ENCODE measurements at regions not wholly inside any gene's neighbourhood (a gene's known extent, or its start where the extent isn't known, plus 50 kb on each side); places are given as distances from the start of the nearest gene placed in this dataset.

- peak; percentile 84 for ATAC-seq
- H3K4me1 Mint-ChIP-seq: peaks cover 45% of the 10 kb centered on the region
Measured at GRCh38 chr20:50338479-50339391, 148.1 kb downstream of the CEBPB start.

GRCh38 chr20:50339466-50339901, 148.9 kb downstream of the CEBPB start:
- Mint-ChIP-seq H3K27me3 (peaks cover 23% of the 10 kb centered on the region), H3K4me1 (peaks cover 50% of the 10 kb centered on the region), H3K9me3 (no peaks in the 10 kb centered on the region), H3K4me3 (peak overlapping the region; percentile 49), H3K27ac (peak overlapping the region; percentile 65), H3K36me3 (no peaks in the 10 kb centered on the region)
- ATAC-seq: no peak

More at GRCh38 chr20:50338479-50339391, 148.1 kb downstream of the CEBPB start:
- no peaks in the 10 kb centered on the region for H3K36me3 Mint-ChIP-seq
- no peaks in the 10 kb centered on the region for H3K9me3 Mint-ChIP-seq
- peak overlapping the region; percentile 65 for H3K27ac Mint-ChIP-seq
- peaks cover 22% of the 10 kb centered on the region for H3K27me3 Mint-ChIP-seq
- H3K4me3 Mint-ChIP-seq: peak overlapping the region; percentile 49

- no peak for ATAC-seq
- Mint-ChIP-seq H3K9me3 (no peaks in the 10 kb centered on the region), H3K36me3 (no peaks in the 10 kb centered on the region), H3K4me3 (no peak overlapping the region), H3K27me3 (peaks cover 34% of the 10 kb centered on the region), H3K4me1 (peaks cover 50% of the 10 kb centered on the region), H3K27ac (peak overlapping the region; percentile 10)
Measured at GRCh38 chr20:50340541-50340940, 149.9 kb downstream of the CEBPB start.

DNA sequence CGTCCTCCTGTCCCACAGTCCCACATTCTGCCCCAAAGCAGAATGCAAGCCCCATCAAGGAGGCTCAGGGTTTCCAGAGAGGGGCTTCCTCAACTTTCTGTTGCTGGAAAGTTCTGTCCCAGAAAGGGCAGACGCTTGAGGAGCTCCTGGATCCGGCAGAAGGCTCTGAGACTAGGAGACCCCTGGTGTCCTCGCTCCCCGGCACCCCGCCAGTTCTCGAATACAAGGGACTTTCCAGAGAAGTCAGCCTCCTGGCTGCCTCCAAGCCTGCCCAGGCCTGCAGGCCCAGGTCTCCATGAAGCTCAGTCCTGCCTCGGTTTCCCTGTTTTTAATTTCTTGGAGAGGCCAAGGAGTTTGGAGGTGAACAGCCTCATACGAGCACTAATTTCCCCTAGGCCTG, 150.4 kb downstream of the CEBPB start:
- H3K27me3 Mint-ChIP-seq: peaks cover 38% of the 10 kb centered on the region
- H3K9me3 Mint-ChIP-seq: no peaks in the 10 kb centered on the region
- no peaks in the 10 kb centered on the region for H3K36me3 Mint-ChIP-seq
- no peak overlapping the region for H3K27ac Mint-ChIP-seq
- H3K4me1 Mint-ChIP-seq: peaks cover 50% of the 10 kb centered on the region
- H3K4me3 Mint-ChIP-seq: no peak overlapping the region
- no peak for ATAC-seq

DNA sequence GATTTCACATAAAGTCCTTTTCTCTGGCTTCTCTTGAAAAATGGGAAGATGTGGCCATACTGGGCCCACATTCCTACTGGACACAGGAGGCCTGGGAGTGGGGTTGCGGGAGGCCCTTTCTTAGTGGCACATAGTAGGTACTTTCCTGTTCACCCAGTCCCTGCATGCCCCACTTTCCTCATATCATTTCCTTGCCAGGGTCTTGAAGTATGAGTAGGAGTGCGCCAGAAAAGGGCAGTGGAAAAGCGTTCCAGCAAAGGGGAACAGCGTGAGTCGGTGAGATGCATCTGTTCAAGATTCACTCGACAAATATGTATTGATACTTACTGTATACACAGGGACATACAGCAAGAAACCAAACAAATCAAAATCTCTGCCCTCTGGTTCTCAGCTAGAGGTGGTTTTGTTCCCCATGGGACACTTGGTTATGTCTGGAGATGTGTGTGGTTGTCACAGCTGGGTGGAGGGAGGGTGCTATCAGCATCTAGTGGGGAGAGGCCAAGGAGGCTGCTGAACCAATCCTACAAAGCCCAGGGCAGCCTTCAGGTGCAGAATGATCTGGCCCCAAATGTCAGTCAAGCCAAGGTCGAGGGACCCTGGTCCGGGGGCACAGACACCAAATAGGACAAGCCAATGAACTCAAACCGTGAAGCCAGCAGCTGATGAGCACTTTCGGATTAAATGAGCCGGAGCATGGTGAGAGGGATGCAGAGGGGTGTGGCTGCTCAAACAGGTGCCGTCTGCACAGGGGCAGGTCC, 151.4 kb downstream of the CEBPB start:
- Mint-ChIP-seq H3K27ac (no peak overlapping the region), H3K4me1 (peaks cover 58% of the 10 kb centered on the region), H3K36me3 (no peaks in the 10 kb centered on the region), H3K4me3 (no peak overlapping the region), H3K27me3 (peaks cover 48% of the 10 kb centered on the region), H3K9me3 (no peaks in the 10 kb centered on the region)
- ATAC-seq: peak; percentile 56

DNA sequence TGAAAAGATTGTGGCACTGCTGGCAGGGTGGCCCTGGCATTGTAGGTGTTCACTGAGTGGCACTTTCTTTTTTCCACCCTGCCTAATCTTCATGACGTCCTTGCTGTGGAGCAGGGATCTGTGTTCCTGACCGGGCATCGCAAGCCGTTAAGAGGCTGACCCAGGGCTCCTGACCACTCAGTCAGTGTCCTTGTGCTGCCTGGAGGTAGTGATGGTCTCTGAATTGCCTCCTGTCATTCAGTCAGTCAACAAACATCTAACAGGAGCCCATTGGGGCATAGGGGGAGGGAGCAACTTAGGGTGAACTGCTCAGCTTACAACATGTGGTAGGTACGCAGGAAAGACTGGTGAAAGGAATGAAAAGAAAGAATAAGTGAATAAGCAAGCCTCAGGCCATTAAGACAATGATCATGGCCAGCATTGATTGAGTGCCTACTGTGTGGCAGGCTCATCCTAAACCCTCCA, 152.0 kb downstream of the CEBPB start:
- no peak for ATAC-seq
- H3K27ac Mint-ChIP-seq: no peak overlapping the region
- H3K4me3 Mint-ChIP-seq: no peak overlapping the region
- no peaks in the 10 kb centered on the region for H3K36me3 Mint-ChIP-seq
- no peaks in the 10 kb centered on the region for H3K9me3 Mint-ChIP-seq
- peaks cover 54% of the 10 kb centered on the region for H3K27me3 Mint-ChIP-seq
- peaks cover 59% of the 10 kb centered on the region for H3K4me1 Mint-ChIP-seq

DNA sequence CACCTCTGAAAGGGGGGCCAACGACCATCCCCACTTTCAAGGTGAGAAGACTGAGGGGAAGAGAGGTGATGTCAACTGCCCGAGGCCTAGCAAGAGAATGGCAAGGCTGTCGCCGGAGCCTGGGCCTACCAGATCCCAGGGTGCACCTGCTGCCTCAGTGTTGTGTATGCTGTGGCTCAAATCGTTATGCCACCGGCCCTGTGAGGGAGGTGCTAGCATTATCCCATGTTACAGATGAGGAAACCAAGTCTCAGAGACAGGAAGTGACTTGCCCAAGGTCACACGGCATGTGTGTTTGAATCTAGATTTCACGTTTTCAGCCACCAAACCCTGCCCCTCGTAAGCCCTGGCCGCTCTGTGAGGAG, 152.5 kb downstream of the CEBPB start:
- H3K9me3 Mint-ChIP-seq: no peaks in the 10 kb centered on the region
- no peaks in the 10 kb centered on the region for H3K36me3 Mint-ChIP-seq
- peaks cover 59% of the 10 kb centered on the region for H3K27me3 Mint-ChIP-seq
- H3K27ac Mint-ChIP-seq: no peak overlapping the region
- no peak overlapping the region for H3K4me3 Mint-ChIP-seq
- H3K4me1 Mint-ChIP-seq: peaks cover 61% of the 10 kb centered on the region
- ATAC-seq: no peak

DNA sequence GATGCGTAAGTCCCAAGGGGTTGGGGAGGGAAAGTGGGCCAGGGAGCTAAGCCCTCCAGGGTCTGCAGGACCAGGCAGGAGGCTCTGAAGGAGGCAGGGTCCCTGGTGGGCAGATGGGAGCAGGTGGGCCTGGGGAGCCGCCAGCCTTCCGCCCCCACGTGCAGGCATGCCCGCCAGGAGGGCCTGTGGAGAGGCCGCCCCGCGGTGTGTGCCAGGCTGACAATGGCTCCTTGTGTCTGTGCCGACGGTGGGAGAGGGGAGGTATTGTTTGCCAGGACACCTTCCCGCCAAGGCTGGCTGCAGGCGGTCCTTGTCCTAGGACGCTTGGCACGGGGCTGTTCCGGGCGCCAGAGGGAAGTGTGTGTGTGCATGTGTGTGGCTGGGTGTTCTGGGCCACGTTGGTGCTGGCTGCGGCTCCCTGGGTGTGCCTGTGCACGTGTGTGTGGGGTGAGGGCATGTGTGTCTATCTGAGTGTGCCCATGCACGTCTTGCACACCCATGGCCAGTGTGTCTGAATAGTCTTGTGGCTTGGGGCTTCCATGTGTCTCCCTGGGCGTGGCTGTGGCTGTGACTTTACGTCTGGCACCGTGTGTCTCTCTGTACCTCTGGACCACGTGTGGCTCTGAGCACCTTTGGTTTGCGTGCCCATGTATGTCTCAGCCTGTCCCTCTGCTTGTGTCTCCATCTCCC, 153.0 kb downstream of the CEBPB start:
- no peaks in the 10 kb centered on the region for H3K9me3 Mint-ChIP-seq

DNA sequence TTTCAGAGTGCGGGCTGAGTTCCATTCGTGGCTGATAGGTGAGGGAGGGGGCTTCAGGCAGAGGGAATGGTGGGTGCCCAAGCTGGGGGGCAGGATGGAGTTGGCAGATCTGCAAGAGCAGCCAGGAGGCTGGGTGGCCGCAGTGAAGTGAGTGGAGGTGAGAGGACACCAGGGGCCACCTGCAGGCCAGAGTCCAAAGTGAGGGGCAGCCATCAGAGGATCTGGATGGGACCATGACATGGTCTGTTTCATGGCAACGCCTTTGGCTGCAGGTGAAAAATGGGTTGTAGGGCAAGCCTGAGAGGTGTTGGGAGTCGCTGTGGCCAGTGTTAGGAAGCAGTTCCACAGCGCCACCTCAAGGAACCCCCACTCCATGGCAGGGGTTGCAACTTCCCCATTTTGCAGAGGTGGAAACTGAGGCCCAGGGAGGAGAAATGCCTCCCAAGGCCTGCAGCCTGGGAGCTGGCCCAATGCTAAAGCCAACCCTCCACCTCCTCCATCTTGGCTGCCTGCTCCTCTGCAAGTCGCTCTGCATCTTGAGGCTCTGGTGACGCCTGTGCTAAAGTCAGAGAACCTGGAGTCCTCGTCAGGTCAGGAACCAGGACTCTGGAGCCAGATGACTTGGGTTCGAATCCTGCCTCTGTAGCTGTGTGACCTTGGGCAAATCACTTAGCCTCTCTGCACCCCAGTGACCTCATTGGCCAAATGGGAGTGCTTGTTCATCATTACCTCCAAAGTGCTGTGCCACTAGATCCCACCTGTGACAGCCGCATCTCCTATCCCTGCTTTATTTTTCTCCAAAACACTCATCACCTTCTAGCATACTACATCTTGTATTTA, 153.8 kb downstream of the CEBPB start:
- Mint-ChIP-seq H3K36me3 (no peaks in the 10 kb centered on the region), H3K27me3 (peaks cover 61% of the 10 kb centered on the region), H3K4me1 (peaks cover 56% of the 10 kb centered on the region), H3K27ac (no peak overlapping the region), H3K9me3 (no peaks in the 10 kb centered on the region), H3K4me3 (no peak overlapping the region)
- no peak for ATAC-seq

More for the DNA sequence above, 153.0 kb downstream of the CEBPB start:
- H3K36me3 Mint-ChIP-seq: no peaks in the 10 kb centered on the region
- peaks cover 57% of the 10 kb centered on the region for H3K4me1 Mint-ChIP-seq
- H3K27me3 Mint-ChIP-seq: peaks cover 61% of the 10 kb centered on the region
- ATAC-seq: peak; percentile 4
- no peak overlapping the region for H3K4me3 Mint-ChIP-seq
- no peak overlapping the region for H3K27ac Mint-ChIP-seq

- H3K9me3 Mint-ChIP-seq: no peaks in the 10 kb centered on the region
- no peaks in the 10 kb centered on the region for H3K36me3 Mint-ChIP-seq
- H3K4me1 Mint-ChIP-seq: peaks cover 52% of the 10 kb centered on the region
- no peak for ATAC-seq
- no peak overlapping the region for H3K27ac Mint-ChIP-seq
- H3K4me3 Mint-ChIP-seq: no peak overlapping the region
- peaks cover 61% of the 10 kb centered on the region for H3K27me3 Mint-ChIP-seq
Measured at GRCh38 chr20:50345712-50346373, 155.2 kb downstream of the CEBPB start.

DNA sequence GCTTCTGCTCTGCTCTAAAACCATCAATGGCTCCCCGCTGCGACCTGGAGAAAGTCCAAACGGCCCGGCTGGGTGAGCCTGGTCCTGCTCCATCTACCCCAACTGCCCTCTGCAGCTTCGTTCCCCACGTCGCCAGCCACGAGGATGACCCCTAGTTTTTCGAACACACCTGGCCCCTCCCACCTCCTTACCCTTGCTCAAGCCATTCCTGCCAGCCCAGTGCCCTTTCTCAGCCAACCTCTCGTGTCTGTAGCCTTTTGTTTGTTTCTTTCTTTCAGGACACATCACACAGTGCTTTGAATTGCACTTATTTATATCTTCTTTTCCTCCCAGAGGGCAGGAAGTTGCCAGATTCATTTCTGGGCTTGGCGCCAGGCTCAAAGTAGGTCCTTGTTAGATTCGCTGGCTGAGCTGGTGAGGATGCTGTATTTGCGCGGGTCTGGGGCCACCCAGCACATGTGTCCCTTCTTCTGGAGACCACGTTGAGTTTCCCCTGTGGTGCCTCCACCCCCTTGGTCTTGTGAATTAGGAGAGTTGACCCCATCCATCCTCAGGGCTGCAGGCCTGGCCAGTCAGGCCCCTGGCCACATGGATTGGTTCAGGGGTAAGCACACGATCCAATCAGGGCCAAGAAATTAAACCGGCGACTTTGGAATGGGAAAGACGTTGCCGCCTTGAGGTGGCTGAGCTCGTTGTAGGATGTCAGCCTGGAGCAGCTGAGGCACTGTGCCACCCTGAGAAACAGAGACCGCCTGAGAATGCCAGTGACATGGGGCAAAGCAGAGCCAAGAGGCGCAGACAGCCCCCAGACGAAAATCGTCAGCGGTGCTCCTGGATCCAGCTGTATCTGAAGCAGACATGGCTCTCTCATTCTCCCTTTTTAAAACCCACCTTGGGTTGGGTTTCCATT, 156.0 kb downstream of the CEBPB start:
- no peak for ATAC-seq
- H3K36me3 Mint-ChIP-seq: no peaks in the 10 kb centered on the region
- H3K4me3 Mint-ChIP-seq: no peak overlapping the region
- no peaks in the 10 kb centered on the region for H3K9me3 Mint-ChIP-seq
- H3K27ac Mint-ChIP-seq: no peak overlapping the region
- peaks cover 61% of the 10 kb centered on the region for H3K27me3 Mint-ChIP-seq
- H3K4me1 Mint-ChIP-seq: peaks cover 50% of the 10 kb centered on the region

DNA sequence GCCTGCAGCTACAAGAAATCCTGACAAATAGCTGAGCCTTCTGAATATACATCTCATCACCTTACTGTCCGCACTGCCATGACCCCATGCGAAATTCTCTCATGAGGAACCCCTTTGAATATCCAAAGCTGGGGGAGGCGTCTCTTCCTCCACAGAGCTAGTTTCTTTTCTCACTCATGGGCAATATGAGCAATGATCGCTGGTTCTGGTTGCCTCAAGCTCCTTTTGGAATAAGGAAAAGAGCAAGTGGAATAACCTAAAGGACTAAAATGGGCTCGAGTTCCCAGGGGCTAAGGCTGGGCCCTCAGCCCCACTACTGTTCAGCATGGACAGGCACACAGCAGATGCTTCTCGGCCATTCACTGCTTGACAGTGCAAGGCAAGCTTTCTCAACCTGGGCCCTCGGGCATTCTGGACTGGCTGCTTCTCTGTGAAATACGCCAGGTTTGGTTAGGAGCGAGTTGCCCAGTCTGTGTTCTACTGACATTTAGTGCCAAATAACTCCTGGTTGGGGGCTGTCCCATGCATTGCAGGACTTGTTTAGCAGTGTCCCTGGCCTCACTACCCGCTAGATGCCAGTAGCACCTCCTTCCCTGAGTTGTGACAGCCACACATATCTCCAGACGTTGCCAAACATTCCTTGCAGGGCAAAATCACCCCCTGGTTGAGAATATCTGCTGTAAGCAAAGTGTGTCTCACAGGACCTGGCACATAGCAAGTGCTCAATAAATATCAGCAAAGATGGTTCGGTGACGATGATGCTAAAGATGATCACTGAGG, 156.8 kb downstream of the CEBPB start:
- Mint-ChIP-seq H3K9me3 (no peaks in the 10 kb centered on the region), H3K4me1 (peaks cover 43% of the 10 kb centered on the region), H3K27me3 (peaks cover 60% of the 10 kb centered on the region), H3K27ac (no peak overlapping the region), H3K4me3 (no peak overlapping the region), H3K36me3 (no peaks in the 10 kb centered on the region)
- no peak for ATAC-seq

DNA sequence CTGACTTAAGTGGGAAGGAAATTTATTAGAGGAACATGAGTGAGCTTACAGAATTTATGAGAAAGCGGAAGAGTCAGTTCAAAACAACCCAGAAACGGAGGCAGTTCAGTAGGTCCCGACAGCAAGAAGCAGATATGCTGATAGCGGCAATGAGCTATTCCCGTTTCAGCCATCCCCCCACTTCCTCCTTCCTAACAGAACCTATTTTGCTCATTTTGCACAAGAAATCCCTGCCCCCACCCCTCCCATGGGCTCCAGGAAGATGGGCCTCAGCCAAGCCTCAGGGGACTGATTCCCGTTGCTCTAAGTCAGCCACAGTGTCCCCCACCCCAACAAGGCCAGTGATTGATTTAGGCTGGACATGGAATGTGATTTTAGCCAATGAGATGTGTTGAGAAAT, 157.5 kb downstream of the CEBPB start:
- ATAC-seq: no peak
- Mint-ChIP-seq H3K4me1 (peaks cover 44% of the 10 kb centered on the region), H3K36me3 (no peaks in the 10 kb centered on the region), H3K27me3 (peaks cover 60% of the 10 kb centered on the region), H3K27ac (no peak overlapping the region), H3K9me3 (no peaks in the 10 kb centered on the region), H3K4me3 (no peak overlapping the region)
